HFF-Myc (cell line): ENCODE measurements at regions not wholly inside any gene's neighbourhood (a gene's known extent, or its start where the extent isn't known, plus 50 kb on each side); places are given as distances from the start of the nearest gene placed in this dataset.

ENCODE experiments used
- DNase-seq: peaks from one replicate; pipeline ENCODE4 v3.0.0-alpha.2; 2011; ENCODE audit warnings: low read depth; ENCODE audit errors: extremely low read depth
- H3K4me3 ChIP-seq: replicated peaks from 2 replicates; pipeline ENCODE4 v1.5.1; 2011; ENCODE audit warnings: low read depth, mild to moderate bottlenecking, control low read depth, low read length
- CTCF ChIP-seq: IDR thresholded peaks from 2 replicates; pipeline ENCODE4 v1.5.1; 2012; ENCODE audit warnings: mild to moderate bottlenecking, low read depth, low read length, control low read depth; ENCODE audit errors: missing control alignments

- no peak overlapping the region for H3K4me3 ChIP-seq
- no peak for DNase-seq
- no peak for TF ChIP-seq CTCF
Measured at GRCh38 chr9:72471096-72471495, 50.3 kb upstream of the TMC1 start.

- no peak for TF ChIP-seq CTCF
- H3K4me3 ChIP-seq, result no peak overlapping the region
- no peak for DNase-seq
Measured at GRCh38 chr9:72467766-72468738, 53.4 kb upstream of the TMC1 start.

GRCh38 chr9:72465593-72465984 lies 55.8 kb upstream of the TMC1 start:
- TF ChIP-seq CTCF, result no peak
- DNase-seq, result peak; percentile 27
- no peak overlapping the region for H3K4me3 ChIP-seq

GRCh38 chr9:72464857-72465592 lies 56.4 kb upstream of the TMC1 start:
- no peak for TF ChIP-seq CTCF
- H3K4me3 ChIP-seq, result no peak overlapping the region
- DNase-seq, result no peak

GRCh38 chr9:72462340-72462739 lies 59.1 kb upstream of the TMC1 start:
- DNase-seq, result no peak
- TF ChIP-seq CTCF, result no peak
- H3K4me3 ChIP-seq, result no peak overlapping the region

- no peak overlapping the region for H3K4me3 ChIP-seq
- no peak for TF ChIP-seq CTCF
- no peak for DNase-seq
Measured at GRCh38 chr9:72460342-72461312, 60.8 kb upstream of the TMC1 start.
